Chondrocyte (in vitro differentiated cells): ENCODE measurements at regions not wholly inside any gene's neighbourhood (a gene's known extent, or its start where the extent isn't known, plus 50 kb on each side); places are given as distances from the start of the nearest gene placed in this dataset.

Experiments used
- DNase-seq: peaks from one replicate; pipeline ENCODE4 v3.0.0; 2021; ENCODE audit warnings: mixed read lengths, low spot score
- H3K27ac Mint-ChIP-seq: one replicate; pipeline ENCODE4 v1.8.0; 2021; ENCODE audit warnings: mild to moderate bottlenecking, moderate library complexity, mixed read lengths; ENCODE audit not compliant: unreplicated experiment
- H3K27me3 Mint-ChIP-seq: 2 replicates; pipeline ENCODE4 v1.8.0; 2021; ENCODE audit warnings: low read depth, mixed read lengths
- H3K36me3 Mint-ChIP-seq: 2 replicates; pipeline ENCODE4 v1.8.0; 2021; ENCODE audit warnings: low read depth, mixed read lengths
- H3K4me1 Mint-ChIP-seq: 2 replicates; pipeline ENCODE4 v1.8.0; 2021; ENCODE audit warnings: low read depth, mild to moderate bottlenecking, mixed read lengths
- H3K4me3 Mint-ChIP-seq: one replicate; pipeline ENCODE4 v1.8.0; 2021; ENCODE audit warnings: mild to moderate bottlenecking, moderate library complexity, mixed read lengths; ENCODE audit not compliant: unreplicated experiment
- H3K9me3 Mint-ChIP-seq: 2 replicates; pipeline ENCODE4 v1.8.0; 2021; ENCODE audit warnings: low read depth, mixed read lengths
- TF ChIP-seq, protein P1 (sequence below): fragments of 200-600 bp; sonication (generic); IDR thresholded peaks from 2 replicates; pipeline ENCODE4 v1.5.0; 2021; ENCODE audit warnings: antibody characterized with exemption, mild to moderate bottlenecking, moderate library complexity

DNA sequence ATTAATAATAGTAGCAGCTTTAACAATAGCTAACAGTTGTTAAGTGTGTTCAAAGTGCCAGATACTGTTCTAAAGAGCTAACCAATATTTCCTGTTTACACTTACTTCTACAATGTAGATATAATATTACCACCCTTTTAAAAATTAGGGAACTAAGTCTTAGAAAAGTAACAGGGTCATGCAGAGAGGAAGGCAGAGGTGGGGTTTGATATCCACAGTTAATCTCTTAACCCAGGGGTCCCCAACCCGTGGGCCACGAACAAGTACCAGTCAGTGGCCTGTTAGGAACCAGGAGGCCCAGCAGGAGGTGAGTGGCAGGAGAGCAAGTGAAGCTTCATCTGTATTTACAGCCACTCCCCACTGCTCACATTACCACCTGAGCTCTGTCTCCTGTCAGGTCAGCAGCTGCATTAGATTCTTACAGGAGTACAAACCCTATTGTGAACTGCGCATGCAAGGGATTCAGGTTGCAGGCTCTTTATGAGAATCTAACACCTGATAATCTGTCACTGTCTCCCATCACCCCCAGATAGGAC, 89.1 kb downstream of the ACTL7B start:
- Mint-ChIP-seq H3K27me3 (peaks cover 9% of the 10 kb centered on the region), H3K27ac (no peak overlapping the region), H3K4me1 (no peaks in the 10 kb centered on the region), H3K4me3 (no peak overlapping the region), H3K36me3 (peaks cover 6% of the 10 kb centered on the region), H3K9me3 (peaks cover 5% of the 10 kb centered on the region)
- no peak for DNase-seq
- TF ChIP-seq, protein P1, sequence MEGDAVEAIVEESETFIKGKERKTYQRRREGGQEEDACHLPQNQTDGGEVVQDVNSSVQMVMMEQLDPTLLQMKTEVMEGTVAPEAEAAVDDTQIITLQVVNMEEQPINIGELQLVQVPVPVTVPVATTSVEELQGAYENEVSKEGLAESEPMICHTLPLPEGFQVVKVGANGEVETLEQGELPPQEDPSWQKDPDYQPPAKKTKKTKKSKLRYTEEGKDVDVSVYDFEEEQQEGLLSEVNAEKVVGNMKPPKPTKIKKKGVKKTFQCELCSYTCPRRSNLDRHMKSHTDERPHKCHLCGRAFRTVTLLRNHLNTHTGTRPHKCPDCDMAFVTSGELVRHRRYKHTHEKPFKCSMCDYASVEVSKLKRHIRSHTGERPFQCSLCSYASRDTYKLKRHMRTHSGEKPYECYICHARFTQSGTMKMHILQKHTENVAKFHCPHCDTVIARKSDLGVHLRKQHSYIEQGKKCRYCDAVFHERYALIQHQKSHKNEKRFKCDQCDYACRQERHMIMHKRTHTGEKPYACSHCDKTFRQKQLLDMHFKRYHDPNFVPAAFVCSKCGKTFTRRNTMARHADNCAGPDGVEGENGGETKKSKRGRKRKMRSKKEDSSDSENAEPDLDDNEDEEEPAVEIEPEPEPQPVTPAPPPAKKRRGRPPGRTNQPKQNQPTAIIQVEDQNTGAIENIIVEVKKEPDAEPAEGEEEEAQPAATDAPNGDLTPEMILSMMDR, result no peak

GRCh38 chr9:108765265-108765664, 90.5 kb downstream of the ACTL7B start:
- TF ChIP-seq, protein P1, result no peak
- Mint-ChIP-seq H3K27ac (no peak overlapping the region), H3K27me3 (peaks cover 9% of the 10 kb centered on the region), H3K36me3 (peaks cover 5% of the 10 kb centered on the region), H3K4me3 (no peak overlapping the region), H3K4me1 (no peaks in the 10 kb centered on the region), H3K9me3 (peaks cover 5% of the 10 kb centered on the region)
- no peak for DNase-seq

DNA sequence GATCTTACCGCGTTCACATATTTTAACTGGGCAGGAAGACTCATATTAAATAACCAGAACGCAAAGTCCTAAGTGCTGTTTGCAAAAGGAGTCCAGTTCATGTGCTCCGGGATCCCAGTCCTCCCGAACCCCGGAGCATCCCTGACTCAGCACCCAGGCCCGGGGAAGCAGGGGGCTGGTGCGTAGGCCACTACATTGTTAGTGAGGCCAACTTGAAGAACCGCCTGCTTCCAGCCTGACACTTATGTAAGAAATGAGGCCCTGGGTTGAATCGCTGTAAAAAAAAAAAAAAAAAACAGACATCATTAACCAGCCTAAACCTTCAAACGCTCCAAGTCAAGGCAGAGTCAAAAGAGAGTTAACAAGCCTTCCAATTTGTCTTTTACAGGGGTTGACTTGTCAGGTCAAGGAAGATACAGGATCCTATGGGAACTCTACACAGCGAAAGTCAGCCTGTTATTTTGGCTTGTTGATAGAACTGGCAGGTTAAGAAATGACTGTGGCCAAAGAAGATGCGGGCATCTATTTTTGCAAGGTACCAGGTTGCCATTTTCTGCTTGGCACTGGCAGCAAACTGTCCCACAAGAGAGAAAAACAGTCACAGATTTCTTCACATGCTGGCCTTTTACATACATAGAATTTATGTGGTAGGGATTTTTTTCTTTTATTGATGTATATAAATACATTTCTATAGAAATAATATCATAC, 93.3 kb downstream of the ACTL7B start:
- H3K36me3 Mint-ChIP-seq, result peaks cover 2% of the 10 kb centered on the region
- DNase-seq, result no peak
- H3K4me1 Mint-ChIP-seq, result no peaks in the 10 kb centered on the region
- no peaks in the 10 kb centered on the region for H3K9me3 Mint-ChIP-seq
- H3K4me3 Mint-ChIP-seq, result no peak overlapping the region
- no peak overlapping the region for H3K27ac Mint-ChIP-seq
- TF ChIP-seq, protein P1, result no peak
- peaks cover 16% of the 10 kb centered on the region for H3K27me3 Mint-ChIP-seq

- no peak overlapping the region for H3K4me3 Mint-ChIP-seq
- TF ChIP-seq, protein P1, result peak; percentile 95
- H3K27me3 Mint-ChIP-seq, result peaks cover 16% of the 10 kb centered on the region
- no peak for DNase-seq
- H3K27ac Mint-ChIP-seq, result no peak overlapping the region
- no peaks in the 10 kb centered on the region for H3K9me3 Mint-ChIP-seq
- no peaks in the 10 kb centered on the region for H3K4me1 Mint-ChIP-seq
- peaks cover 2% of the 10 kb centered on the region for H3K36me3 Mint-ChIP-seq
These were observed 94.0 kb downstream of the ACTL7B start for GRCh38 chr9:108761655-108762347.

GRCh38 chr9:108760841-108761240, 94.9 kb downstream of the ACTL7B start:
- no peak for DNase-seq
- Mint-ChIP-seq H3K36me3 (peaks cover 2% of the 10 kb centered on the region), H3K27me3 (peaks cover 16% of the 10 kb centered on the region), H3K9me3 (no peaks in the 10 kb centered on the region), H3K27ac (no peak overlapping the region), H3K4me3 (no peak overlapping the region), H3K4me1 (no peaks in the 10 kb centered on the region)
- TF ChIP-seq, protein P1, result no peak
